Loucy (cell line): ENCODE measurements at regions not wholly inside any gene's neighbourhood (a gene's known extent, or its start where the extent isn't known, plus 50 kb on each side); places are given as distances from the start of the nearest gene placed in this dataset.

Source experiments
- EZH2phosphoT487 ChIP-seq: fragments of 200-600 bp; IDR thresholded peaks from 2 replicates; pipeline ENCODE4 v1.6.1; 2018; ENCODE audit warnings: antibody characterized with exemption, mild to moderate bottlenecking, moderate library complexity, borderline replicate concordance
- TF ChIP-seq, protein P1 (sequence below): fragments of 200-600 bp; sonication (generic); conservative IDR thresholded peaks from 2 replicates; pipeline ENCODE4 v1.5.1; 2014; ENCODE audit warnings: mild to moderate bottlenecking, antibody characterized with exemption, low read length

DNA sequence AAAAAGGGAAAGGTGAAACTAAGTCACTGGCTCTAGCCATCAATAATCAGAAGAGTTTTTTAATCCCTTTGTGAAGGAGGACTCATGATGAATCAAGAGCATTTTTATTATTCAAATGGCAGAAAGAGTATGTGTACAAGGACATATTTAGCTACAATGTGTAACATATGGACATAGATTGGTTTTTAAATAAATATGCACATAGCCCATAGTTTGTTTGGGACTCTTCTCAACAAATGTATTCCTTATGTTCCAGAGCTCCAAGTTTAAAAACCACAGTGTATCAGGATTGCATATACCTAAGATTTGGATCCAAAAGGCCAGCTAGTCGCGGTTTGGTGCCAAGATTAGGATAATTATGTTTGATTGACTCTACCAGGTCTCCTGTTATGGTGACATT is 104.2 kb downstream of the C12orf50 start:
- TF ChIP-seq, protein P1, sequence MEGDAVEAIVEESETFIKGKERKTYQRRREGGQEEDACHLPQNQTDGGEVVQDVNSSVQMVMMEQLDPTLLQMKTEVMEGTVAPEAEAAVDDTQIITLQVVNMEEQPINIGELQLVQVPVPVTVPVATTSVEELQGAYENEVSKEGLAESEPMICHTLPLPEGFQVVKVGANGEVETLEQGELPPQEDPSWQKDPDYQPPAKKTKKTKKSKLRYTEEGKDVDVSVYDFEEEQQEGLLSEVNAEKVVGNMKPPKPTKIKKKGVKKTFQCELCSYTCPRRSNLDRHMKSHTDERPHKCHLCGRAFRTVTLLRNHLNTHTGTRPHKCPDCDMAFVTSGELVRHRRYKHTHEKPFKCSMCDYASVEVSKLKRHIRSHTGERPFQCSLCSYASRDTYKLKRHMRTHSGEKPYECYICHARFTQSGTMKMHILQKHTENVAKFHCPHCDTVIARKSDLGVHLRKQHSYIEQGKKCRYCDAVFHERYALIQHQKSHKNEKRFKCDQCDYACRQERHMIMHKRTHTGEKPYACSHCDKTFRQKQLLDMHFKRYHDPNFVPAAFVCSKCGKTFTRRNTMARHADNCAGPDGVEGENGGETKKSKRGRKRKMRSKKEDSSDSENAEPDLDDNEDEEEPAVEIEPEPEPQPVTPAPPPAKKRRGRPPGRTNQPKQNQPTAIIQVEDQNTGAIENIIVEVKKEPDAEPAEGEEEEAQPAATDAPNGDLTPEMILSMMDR, result no peak
- TF ChIP-seq EZH2phosphoT487, result no peak
